HUES64 (cell line): ENCODE measurements at regions not wholly inside any gene's neighbourhood (a gene's known extent, or its start where the extent isn't known, plus 50 kb on each side); places are given as distances from the start of the nearest gene placed in this dataset.

ENCODE experiments used
- H3K27ac ChIP-seq: 2 replicates; pipeline ENCODE4 v1.7.0; 2013; ENCODE audit warnings: low read depth, low read length, inconsistent platforms
- H3K27me3 ChIP-seq: 2 replicates; pipeline ENCODE4 v1.6.1; 2013; ENCODE audit warnings: mild to moderate bottlenecking, low read length; ENCODE audit not compliant: insufficient read depth
- H3K36me3 ChIP-seq: 2 replicates; pipeline ENCODE4 v1.6.1; 2013; ENCODE audit warnings: mild to moderate bottlenecking, low read length; ENCODE audit not compliant: insufficient read depth
- H3K4me1 ChIP-seq: 2 replicates; pipeline ENCODE4 v1.6.1; 2013; ENCODE audit warnings: mild to moderate bottlenecking, low read length, moderate library complexity; ENCODE audit not compliant: insufficient read depth
- H3K4me3 ChIP-seq: 2 replicates; pipeline ENCODE4 v1.5.1; 2013; ENCODE audit warnings: mild to moderate bottlenecking, low read length, moderate library complexity
- H3K9ac ChIP-seq: 2 replicates; pipeline ENCODE4 v1.6.1; 2013; ENCODE audit warnings: mild to moderate bottlenecking, low read depth, low read length
- H3K9me3 ChIP-seq: 2 replicates; pipeline ENCODE4 v1.6.1; 2013; ENCODE audit warnings: low read depth, low read length; ENCODE audit not compliant: insufficient read depth
- WGBS: fragments of 150-250, 120-280 bp; methylation state at CpG from one replicate; pipeline ENCODE4 v1.1.7; 2013; ENCODE audit warnings: missing lambda C conversion rate; 5-methylcytosine and 5-hydroxymethylcytosine counted together

DNA sequence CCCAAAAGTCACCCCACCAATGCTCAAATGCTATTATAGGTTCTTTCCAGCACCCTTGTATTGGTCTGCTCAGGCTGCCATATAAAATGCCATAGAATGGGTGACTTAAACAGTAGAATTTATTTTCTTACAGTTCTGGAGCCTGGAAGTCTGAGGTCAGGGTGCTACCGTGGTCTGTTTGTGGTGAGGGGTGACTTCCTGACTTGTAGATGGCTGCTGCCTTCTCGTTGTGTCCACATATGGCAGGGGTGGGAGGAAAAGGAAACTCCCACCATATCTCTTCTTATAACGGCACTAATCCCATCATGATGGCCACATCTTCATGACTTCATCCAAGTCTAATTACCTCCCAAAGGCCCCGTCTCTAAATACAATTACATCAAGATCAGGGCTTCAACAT is 257.8 kb upstream of the TARS1 start:
- Histone ChIP-seq H3K4me1 (no peaks in the 10 kb centered on the region), H3K9ac (no peak overlapping the region), H3K36me3 (no peaks in the 10 kb centered on the region), H3K9me3 (no peaks in the 10 kb centered on the region), H3K4me3 (no peak overlapping the region), H3K27me3 (no peaks in the 10 kb centered on the region), H3K27ac (no peak overlapping the region)
- 94% methylated on average over 3 of the region's 4 CpGs for WGBS

DNA sequence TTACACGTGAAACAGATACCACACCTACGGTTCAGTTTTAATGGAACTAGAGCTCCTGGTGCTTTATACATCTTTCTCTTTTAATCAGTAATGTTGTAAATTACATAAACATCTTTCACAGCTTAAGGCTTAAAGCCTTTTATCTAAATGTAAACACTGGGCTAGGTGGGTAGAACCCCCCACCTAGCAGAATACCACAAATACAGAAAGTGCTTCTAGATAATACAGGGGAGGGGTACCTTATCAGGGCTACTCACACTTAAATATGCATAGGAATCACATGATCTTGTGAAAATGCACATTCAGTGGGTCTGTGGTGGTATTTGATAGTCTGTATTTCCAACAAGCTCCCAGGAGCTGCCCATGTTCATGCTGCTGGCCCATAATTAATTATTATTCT is 256.4 kb upstream of the TARS1 start:
- H3K36me3 ChIP-seq: no peaks in the 10 kb centered on the region
- H3K4me3 ChIP-seq: no peak overlapping the region
- H3K4me1 ChIP-seq: no peaks in the 10 kb centered on the region
- WGBS: 68% methylated on average over 2 of the region's 2 CpGs
- no peaks in the 10 kb centered on the region for H3K9me3 ChIP-seq
- H3K27me3 ChIP-seq: no peaks in the 10 kb centered on the region
- H3K9ac ChIP-seq: no peak overlapping the region
- H3K27ac ChIP-seq: no peak overlapping the region

- Histone ChIP-seq H3K9me3 (no peaks in the 10 kb centered on the region), H3K36me3 (no peaks in the 10 kb centered on the region), H3K27me3 (no peaks in the 10 kb centered on the region), H3K27ac (no peak overlapping the region), H3K4me3 (no peak overlapping the region), H3K9ac (no peak overlapping the region), H3K4me1 (no peaks in the 10 kb centered on the region)
- 95% methylated on average over 4 of the region's 4 CpGs for WGBS
These were observed 252.7 kb upstream of the TARS1 start for GRCh38 chr5:33188089-33188488.

DNA sequence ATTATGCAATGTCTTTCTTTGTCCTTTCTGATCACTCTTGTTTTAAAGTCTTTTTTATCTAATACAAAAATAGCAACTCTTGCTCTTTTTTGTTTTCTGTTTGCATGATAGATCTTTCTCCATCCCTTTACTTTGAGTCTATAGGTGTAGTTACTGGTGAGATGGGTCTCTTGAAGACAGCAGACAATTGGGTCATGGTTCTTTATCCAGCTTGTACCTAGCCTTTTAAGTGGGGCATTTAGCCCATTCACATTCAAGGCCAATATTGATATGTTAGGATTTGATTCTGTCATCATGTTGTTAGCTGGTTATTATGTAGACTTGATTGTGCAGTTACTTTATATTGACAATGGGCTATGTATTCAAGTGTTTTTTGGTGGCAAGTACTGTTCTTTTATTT is 245.9 kb upstream of the TARS1 start:
- no peak overlapping the region for H3K27ac ChIP-seq

DNA sequence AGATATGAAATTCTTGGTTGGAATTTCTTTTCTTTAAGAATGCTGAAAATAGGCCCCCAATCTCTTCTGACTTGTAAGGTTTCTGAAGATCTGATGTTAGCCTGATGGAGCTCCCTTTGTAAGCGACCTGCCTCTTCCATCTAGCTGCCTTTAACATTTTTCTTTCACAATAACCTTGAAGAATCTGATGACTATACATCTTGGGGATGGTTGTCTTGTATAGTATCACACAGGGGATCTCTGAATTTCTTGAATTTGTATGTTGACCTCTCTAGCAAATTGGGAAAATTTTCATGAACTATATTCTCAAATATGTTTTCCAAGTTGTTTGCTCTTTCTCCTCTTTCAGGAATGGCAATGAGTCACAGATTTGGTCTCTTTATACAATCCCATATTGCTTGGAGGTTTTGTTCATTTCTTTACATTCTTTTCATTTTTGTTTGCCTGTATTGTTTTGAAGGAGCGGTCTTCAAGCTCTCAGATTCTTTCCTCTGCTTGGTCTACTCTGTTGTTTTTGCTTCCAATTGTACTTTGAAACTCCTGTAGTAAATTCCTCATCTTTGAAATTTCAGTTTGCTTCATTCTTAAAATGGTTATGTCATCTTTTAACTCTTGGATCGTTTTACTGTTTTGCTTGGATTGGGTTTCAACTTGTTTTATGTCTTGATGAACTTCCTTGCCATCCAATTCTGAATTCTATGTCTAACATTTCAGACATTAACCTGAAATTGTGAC is 245.2 kb upstream of the TARS1 start:
- Histone ChIP-seq H3K27ac (no peak overlapping the region), H3K27me3 (no peaks in the 10 kb centered on the region), H3K9me3 (no peaks in the 10 kb centered on the region), H3K4me1 (no peaks in the 10 kb centered on the region), H3K36me3 (no peaks in the 10 kb centered on the region), H3K9ac (no peak overlapping the region), H3K4me3 (no peak overlapping the region)
- 86% methylated on average over 2 of the region's 3 CpGs for WGBS

More for the DNA sequence above, 245.9 kb upstream of the TARS1 start:
- Histone ChIP-seq H3K9me3 (no peaks in the 10 kb centered on the region), H3K9ac (no peak overlapping the region), H3K4me1 (no peaks in the 10 kb centered on the region), H3K36me3 (no peaks in the 10 kb centered on the region), H3K27me3 (no peaks in the 10 kb centered on the region), H3K4me3 (no peak overlapping the region)

- H3K27me3 ChIP-seq: no peaks in the 10 kb centered on the region
- H3K4me1 ChIP-seq: no peaks in the 10 kb centered on the region
- no peaks in the 10 kb centered on the region for H3K9me3 ChIP-seq
- H3K4me3 ChIP-seq: no peak overlapping the region
- WGBS: 98% methylated on average over 2 of the region's 4 CpGs
- no peak overlapping the region for H3K9ac ChIP-seq
- H3K36me3 ChIP-seq: no peaks in the 10 kb centered on the region
- H3K27ac ChIP-seq: no peak overlapping the region
These were observed 241.9 kb upstream of the TARS1 start for GRCh38 chr5:33198836-33199235.

DNA sequence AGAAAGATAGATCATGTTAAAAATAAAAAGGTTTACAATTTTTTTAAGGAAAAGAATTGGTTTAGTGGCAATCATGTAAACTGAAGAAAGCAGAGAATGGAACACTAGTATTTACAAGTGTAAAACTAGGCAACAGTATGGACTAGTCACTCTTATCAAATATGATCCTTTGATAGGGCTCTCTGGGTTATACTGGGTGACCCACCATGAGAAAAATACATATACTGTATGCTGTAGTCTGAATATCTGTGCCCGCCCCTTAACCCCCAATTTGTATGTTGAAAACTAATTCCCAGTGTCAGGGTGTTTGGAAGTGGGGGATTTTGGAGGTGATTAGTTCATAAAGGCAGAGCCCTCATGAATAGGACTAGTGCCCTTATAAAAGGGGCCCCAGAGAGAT is 236.8 kb upstream of the TARS1 start:
- Histone ChIP-seq H3K27me3 (no peaks in the 10 kb centered on the region), H3K27ac (no peak overlapping the region), H3K4me1 (no peaks in the 10 kb centered on the region), H3K36me3 (no peaks in the 10 kb centered on the region), H3K9ac (no peak overlapping the region), H3K9me3 (no peaks in the 10 kb centered on the region), H3K4me3 (no peak overlapping the region)
- WGBS: 100% methylated on average over 1 of the region's 1 CpG

- Histone ChIP-seq H3K36me3 (no peaks in the 10 kb centered on the region), H3K27me3 (no peaks in the 10 kb centered on the region), H3K9me3 (no peaks in the 10 kb centered on the region), H3K4me1 (no peaks in the 10 kb centered on the region), H3K9ac (no peak overlapping the region), H3K27ac (no peak overlapping the region), H3K4me3 (no peak overlapping the region)
- 88% methylated on average over 3 of the region's 3 CpGs for WGBS
These were observed 235.7 kb upstream of the TARS1 start for GRCh38 chr5:33205079-33205478.

- Histone ChIP-seq H3K9me3 (no peaks in the 10 kb centered on the region), H3K9ac (no peak overlapping the region), H3K4me1 (no peaks in the 10 kb centered on the region), H3K27me3 (no peaks in the 10 kb centered on the region), H3K4me3 (no peak overlapping the region), H3K36me3 (no peaks in the 10 kb centered on the region), H3K27ac (no peak overlapping the region)
- 97% methylated on average over 1 of the region's 1 CpG for WGBS
These were observed 234.9 kb upstream of the TARS1 start for GRCh38 chr5:33205727-33206410.

- no peak overlapping the region for H3K27ac ChIP-seq
- no peaks in the 10 kb centered on the region for H3K27me3 ChIP-seq
- no peak overlapping the region for H3K4me3 ChIP-seq
- H3K36me3 ChIP-seq: no peaks in the 10 kb centered on the region
- 91% methylated on average over 3 of the region's 3 CpGs for WGBS
- no peaks in the 10 kb centered on the region for H3K9me3 ChIP-seq
- no peaks in the 10 kb centered on the region for H3K4me1 ChIP-seq
- H3K9ac ChIP-seq: no peak overlapping the region
These were observed 233.7 kb upstream of the TARS1 start for GRCh38 chr5:33206962-33207506.

GRCh38 chr5:33209252-33209651 is 231.5 kb upstream of the TARS1 start:
- Histone ChIP-seq H3K36me3 (no peaks in the 10 kb centered on the region), H3K27ac (no peak overlapping the region), H3K9me3 (no peaks in the 10 kb centered on the region), H3K9ac (no peak overlapping the region), H3K4me3 (no peak overlapping the region), H3K27me3 (no peaks in the 10 kb centered on the region), H3K4me1 (no peaks in the 10 kb centered on the region)
- 83% methylated on average over 9 of the region's 9 CpGs for WGBS
